Astrocyte (in vitro differentiated cells and primary cell): ENCODE measurements at regions not wholly inside any gene's neighbourhood (a gene's known extent, or its start where the extent isn't known, plus 50 kb on each side); places are given as distances from the start of the nearest gene placed in this dataset.

Experiments
- DNase-seq: peaks from one replicate; pipeline ENCODE4 v3.0.0-alpha.2; 2010; ENCODE audit warnings: low read depth
- FAIRE-seq: peaks from 2 replicates; lab custom pipeline; 2011; peaks lifted over from hg19 to GRCh38; lab: Jason Lieb, UNC
- H2AFZ ChIP-seq: 2 replicates; pipeline ENCODE4 v1.6.0; 2012; ENCODE audit warnings: low read depth, low read length, inconsistent platforms
- H3K27ac ChIP-seq: 2 replicates; pipeline ENCODE4 v1.5.1; 2011; ENCODE audit warnings: low read depth, low read length, inconsistent platforms
- H3K27me3 ChIP-seq: 2 replicates; pipeline ENCODE4 v1.6.0; 2011; ENCODE audit warnings: low read length, inconsistent platforms; ENCODE audit not compliant: insufficient read depth
- H3K36me3 ChIP-seq: 2 replicates; pipeline ENCODE4 v1.5.1; 2011; ENCODE audit warnings: low read length, inconsistent platforms; ENCODE audit not compliant: insufficient read depth
- H3K4me1 ChIP-seq: 2 replicates; pipeline ENCODE4 v1.5.1; 2011; ENCODE audit warnings: low read length, inconsistent platforms; ENCODE audit not compliant: insufficient read depth
- H3K4me2 ChIP-seq: 2 replicates; pipeline ENCODE4 v1.6.0; 2012; ENCODE audit warnings: low read length, inconsistent platforms
- H3K4me3 ChIP-seq: 2 replicates; pipeline ENCODE4 v1.5.1; 2011; ENCODE audit warnings: low read depth, mild to moderate bottlenecking, low read length, inconsistent platforms; ENCODE audit not compliant: insufficient read depth
- H3K79me2 ChIP-seq: 2 replicates; pipeline ENCODE4 v1.6.0; 2012; ENCODE audit warnings: mild to moderate bottlenecking, low read length, inconsistent platforms; ENCODE audit not compliant: insufficient read depth
- H3K9ac ChIP-seq: 2 replicates; pipeline ENCODE4 v1.6.0; 2012; ENCODE audit warnings: mild to moderate bottlenecking, low read length, inconsistent platforms
- H3K9me3 ChIP-seq: 2 replicates; pipeline ENCODE4 v1.5.1; 2012; ENCODE audit warnings: low read depth, mild to moderate bottlenecking, low read length, inconsistent platforms; ENCODE audit not compliant: insufficient read depth
- H4K20me1 ChIP-seq: 2 replicates; pipeline ENCODE4 v1.6.0; 2012; ENCODE audit warnings: low read length, inconsistent platforms; ENCODE audit not compliant: insufficient read depth
- H3K27ac Mint-ChIP-seq: one replicate; pipeline ENCODE4 v1.8.0; 2021; ENCODE audit warnings: mild to moderate bottlenecking, mixed read lengths; ENCODE audit not compliant: unreplicated experiment
- H3K27me3 Mint-ChIP-seq: one replicate; pipeline ENCODE4 v1.8.0; 2021; ENCODE audit warnings: low read depth, mixed read lengths; ENCODE audit not compliant: unreplicated experiment
- H3K36me3 Mint-ChIP-seq: one replicate; pipeline ENCODE4 v1.8.0; 2021; ENCODE audit warnings: low read depth, mixed read lengths; ENCODE audit not compliant: unreplicated experiment
- H3K4me1 Mint-ChIP-seq: one replicate; pipeline ENCODE4 v1.8.0; 2021; ENCODE audit warnings: low read depth, mixed read lengths; ENCODE audit not compliant: unreplicated experiment
- H3K4me3 Mint-ChIP-seq: one replicate; pipeline ENCODE4 v1.8.0; 2021; ENCODE audit warnings: mild to moderate bottlenecking, moderate library complexity, mixed read lengths; ENCODE audit not compliant: unreplicated experiment
- H3K9me3 Mint-ChIP-seq: one replicate; pipeline ENCODE4 v1.8.0; 2021; ENCODE audit warnings: mild to moderate bottlenecking, mixed read lengths; ENCODE audit not compliant: unreplicated experiment
- EZH2 ChIP-seq: IDR thresholded peaks from 2 replicates; pipeline ENCODE4 v1.6.1; 2012; ENCODE audit warnings: mild to moderate bottlenecking, low read length, inconsistent platforms; ENCODE audit not compliant: insufficient read depth
- TF ChIP-seq, protein P1 (sequence below): IDR thresholded peaks from 2 replicates; pipeline ENCODE4 v1.5.1; 2011; ENCODE audit warnings: low read depth, mild to moderate bottlenecking, inconsistent platforms, low read length, moderate library complexity; ENCODE audit not compliant: insufficient read depth

GRCh38 chr3:181253796-181254195 lies 264.3 kb upstream of the DNAJC19 start:
- Histone ChIP-seq H3K4me3 (no peak overlapping the region), H4K20me1 (no peaks in the 10 kb centered on the region), H3K4me2 (no peak overlapping the region), H3K36me3 (no peaks in the 10 kb centered on the region), H3K9me3 (no peaks in the 10 kb centered on the region), H3K79me2 (no peaks in the 10 kb centered on the region), H3K4me1 (no peaks in the 10 kb centered on the region), H3K27me3 (no peaks in the 10 kb centered on the region), H2AFZ (no peak overlapping the region), H3K9ac (no peak overlapping the region), H3K27ac (no peak overlapping the region)
- Mint-ChIP-seq H3K27me3 (peaks cover 3% of the 10 kb centered on the region), H3K9me3 (no peaks in the 10 kb centered on the region), H3K4me3 (no peak overlapping the region), H3K27ac (no peak overlapping the region), H3K36me3 (no peaks in the 10 kb centered on the region), H3K4me1 (no peaks in the 10 kb centered on the region)
- TF ChIP-seq EZH2 = no peak
- TF ChIP-seq, protein P1, sequence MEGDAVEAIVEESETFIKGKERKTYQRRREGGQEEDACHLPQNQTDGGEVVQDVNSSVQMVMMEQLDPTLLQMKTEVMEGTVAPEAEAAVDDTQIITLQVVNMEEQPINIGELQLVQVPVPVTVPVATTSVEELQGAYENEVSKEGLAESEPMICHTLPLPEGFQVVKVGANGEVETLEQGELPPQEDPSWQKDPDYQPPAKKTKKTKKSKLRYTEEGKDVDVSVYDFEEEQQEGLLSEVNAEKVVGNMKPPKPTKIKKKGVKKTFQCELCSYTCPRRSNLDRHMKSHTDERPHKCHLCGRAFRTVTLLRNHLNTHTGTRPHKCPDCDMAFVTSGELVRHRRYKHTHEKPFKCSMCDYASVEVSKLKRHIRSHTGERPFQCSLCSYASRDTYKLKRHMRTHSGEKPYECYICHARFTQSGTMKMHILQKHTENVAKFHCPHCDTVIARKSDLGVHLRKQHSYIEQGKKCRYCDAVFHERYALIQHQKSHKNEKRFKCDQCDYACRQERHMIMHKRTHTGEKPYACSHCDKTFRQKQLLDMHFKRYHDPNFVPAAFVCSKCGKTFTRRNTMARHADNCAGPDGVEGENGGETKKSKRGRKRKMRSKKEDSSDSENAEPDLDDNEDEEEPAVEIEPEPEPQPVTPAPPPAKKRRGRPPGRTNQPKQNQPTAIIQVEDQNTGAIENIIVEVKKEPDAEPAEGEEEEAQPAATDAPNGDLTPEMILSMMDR = no peak
- DNase-seq (no peak), FAIRE-seq (no peak)

DNA sequence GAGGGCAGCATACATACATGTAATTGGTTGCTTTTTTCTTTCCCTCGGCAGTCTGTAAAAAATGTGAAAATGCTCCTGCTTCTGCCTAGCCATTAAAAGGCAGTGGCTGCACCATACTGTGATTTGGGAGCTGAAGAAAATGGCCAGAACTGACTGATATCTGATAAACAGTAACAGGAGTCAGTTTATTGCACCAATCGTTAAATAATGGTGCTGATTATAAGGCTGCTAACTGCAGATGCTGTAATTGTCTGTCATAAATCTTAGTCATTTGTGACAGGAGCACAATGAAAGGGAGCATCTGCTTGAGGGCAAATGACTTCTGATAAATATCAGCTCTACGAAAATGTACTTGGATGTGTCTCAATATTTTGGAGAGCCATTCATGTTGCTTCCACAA lies 263.1 kb upstream of the DNAJC19 start:
- Histone ChIP-seq H3K9me3 (no peaks in the 10 kb centered on the region), H3K79me2 (no peaks in the 10 kb centered on the region), H3K4me3 (no peak overlapping the region), H3K27me3 (no peaks in the 10 kb centered on the region), H3K9ac (no peak overlapping the region), H3K4me2 (no peak overlapping the region), H3K27ac (no peak overlapping the region), H4K20me1 (no peaks in the 10 kb centered on the region), H3K36me3 (no peaks in the 10 kb centered on the region), H3K4me1 (no peaks in the 10 kb centered on the region), H2AFZ (no peak overlapping the region)
- H3K36me3 Mint-ChIP-seq = no peaks in the 10 kb centered on the region
- H3K27ac Mint-ChIP-seq = no peak overlapping the region
- DNase-seq = no peak
- H3K4me3 Mint-ChIP-seq = no peak overlapping the region
- FAIRE-seq = no peak
- H3K27me3 Mint-ChIP-seq = peaks cover 3% of the 10 kb centered on the region
- H3K9me3 Mint-ChIP-seq = no peaks in the 10 kb centered on the region
- H3K4me1 Mint-ChIP-seq = no peaks in the 10 kb centered on the region
- TF ChIP-seq, protein P1 = no peak
- no peak for TF ChIP-seq EZH2

DNA sequence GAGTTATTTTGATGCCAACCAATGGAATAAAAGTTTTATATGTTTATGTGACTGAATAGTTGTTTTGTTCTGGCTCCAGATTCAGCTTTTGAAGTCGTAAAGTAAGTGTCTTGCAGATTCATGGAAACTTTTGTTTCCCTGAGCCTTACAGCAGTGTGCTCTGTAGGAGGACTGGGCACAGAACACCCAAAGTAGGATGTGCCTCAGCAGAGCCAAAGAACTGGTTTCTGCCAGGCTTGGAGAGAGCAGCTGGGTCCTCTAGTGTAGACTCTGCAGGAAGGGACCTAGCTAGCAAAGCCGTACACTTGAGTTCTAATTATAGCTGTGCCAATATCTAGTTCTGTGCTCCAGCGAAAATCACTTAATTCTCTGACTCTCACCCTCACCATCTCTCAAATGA lies 261.2 kb upstream of the DNAJC19 start:
- H3K4me2 ChIP-seq = no peak overlapping the region
- H3K27ac Mint-ChIP-seq = no peak overlapping the region
- no peak overlapping the region for H2AFZ ChIP-seq
- DNase-seq = no peak
- H4K20me1 ChIP-seq = no peaks in the 10 kb centered on the region
- no peaks in the 10 kb centered on the region for H3K9me3 ChIP-seq
- H3K27me3 ChIP-seq = no peaks in the 10 kb centered on the region
- no peak overlapping the region for H3K4me3 Mint-ChIP-seq
- no peak overlapping the region for H3K27ac ChIP-seq
- no peaks in the 10 kb centered on the region for H3K79me2 ChIP-seq
- no peaks in the 10 kb centered on the region for H3K4me1 ChIP-seq
- peaks cover 3% of the 10 kb centered on the region for H3K27me3 Mint-ChIP-seq
- no peak overlapping the region for H3K9ac ChIP-seq
- H3K9me3 Mint-ChIP-seq = no peaks in the 10 kb centered on the region
- no peaks in the 10 kb centered on the region for H3K4me1 Mint-ChIP-seq
- TF ChIP-seq, protein P1 = no peak
- TF ChIP-seq EZH2 = no peak
- no peaks in the 10 kb centered on the region for H3K36me3 Mint-ChIP-seq
- H3K4me3 ChIP-seq = no peak overlapping the region
- H3K36me3 ChIP-seq = no peaks in the 10 kb centered on the region
- no peak for FAIRE-seq
